ENCODE measurements at regions not wholly inside any gene's neighbourhood (a gene's known extent, or its start where the extent isn't known, plus 50 kb on each side); places are given as distances from the start of the nearest gene placed in this dataset.
"Not testable (repeated sequence)": the region's sequence is repeated elsewhere in the genome, so short reads cannot be mapped to it uniquely, and the experiment has no call there.

DNA sequence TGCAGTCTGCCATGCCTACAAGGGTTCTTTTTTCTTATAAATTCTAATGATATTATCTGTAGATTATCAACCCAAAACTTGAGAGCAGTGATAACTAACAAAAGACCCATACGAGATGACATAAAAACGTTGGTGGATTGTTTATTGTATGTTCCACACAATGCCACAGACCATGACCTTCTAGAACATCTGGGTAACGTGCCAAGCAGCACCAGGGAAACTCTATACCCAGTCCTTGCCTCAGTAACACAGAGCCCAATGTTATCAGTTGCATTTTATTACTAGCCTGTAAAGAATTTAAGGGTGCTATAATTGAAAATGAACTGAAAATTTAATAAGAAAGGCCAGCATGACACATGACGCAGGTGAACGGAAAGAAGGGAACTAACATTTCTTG, 99.1 kb upstream of the UGP2 start:
- H3K4me1 ChIP-seq = peaks cover 3% of the 10 kb centered on the region
- intact Hi-C loops (cut with DNase I) = no loop called here
- no peaks in the 10 kb centered on the region for H3K36me3 ChIP-seq
- TF ChIP-seq, protein P1, sequence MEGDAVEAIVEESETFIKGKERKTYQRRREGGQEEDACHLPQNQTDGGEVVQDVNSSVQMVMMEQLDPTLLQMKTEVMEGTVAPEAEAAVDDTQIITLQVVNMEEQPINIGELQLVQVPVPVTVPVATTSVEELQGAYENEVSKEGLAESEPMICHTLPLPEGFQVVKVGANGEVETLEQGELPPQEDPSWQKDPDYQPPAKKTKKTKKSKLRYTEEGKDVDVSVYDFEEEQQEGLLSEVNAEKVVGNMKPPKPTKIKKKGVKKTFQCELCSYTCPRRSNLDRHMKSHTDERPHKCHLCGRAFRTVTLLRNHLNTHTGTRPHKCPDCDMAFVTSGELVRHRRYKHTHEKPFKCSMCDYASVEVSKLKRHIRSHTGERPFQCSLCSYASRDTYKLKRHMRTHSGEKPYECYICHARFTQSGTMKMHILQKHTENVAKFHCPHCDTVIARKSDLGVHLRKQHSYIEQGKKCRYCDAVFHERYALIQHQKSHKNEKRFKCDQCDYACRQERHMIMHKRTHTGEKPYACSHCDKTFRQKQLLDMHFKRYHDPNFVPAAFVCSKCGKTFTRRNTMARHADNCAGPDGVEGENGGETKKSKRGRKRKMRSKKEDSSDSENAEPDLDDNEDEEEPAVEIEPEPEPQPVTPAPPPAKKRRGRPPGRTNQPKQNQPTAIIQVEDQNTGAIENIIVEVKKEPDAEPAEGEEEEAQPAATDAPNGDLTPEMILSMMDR (IDR thresholded peaks at IDR 0.05) = no peak
- H3K9me3 ChIP-seq = no peaks in the 10 kb centered on the region
- H3K27me3 ChIP-seq (ENCODE audit: low read depth) = no peaks in the 10 kb centered on the region
- no peak overlapping the region for H3K4me3 ChIP-seq
- no peak overlapping the region for H3K27ac ChIP-seq
- ATAC-seq (no peak), DNase-seq (no peak)

DNA sequence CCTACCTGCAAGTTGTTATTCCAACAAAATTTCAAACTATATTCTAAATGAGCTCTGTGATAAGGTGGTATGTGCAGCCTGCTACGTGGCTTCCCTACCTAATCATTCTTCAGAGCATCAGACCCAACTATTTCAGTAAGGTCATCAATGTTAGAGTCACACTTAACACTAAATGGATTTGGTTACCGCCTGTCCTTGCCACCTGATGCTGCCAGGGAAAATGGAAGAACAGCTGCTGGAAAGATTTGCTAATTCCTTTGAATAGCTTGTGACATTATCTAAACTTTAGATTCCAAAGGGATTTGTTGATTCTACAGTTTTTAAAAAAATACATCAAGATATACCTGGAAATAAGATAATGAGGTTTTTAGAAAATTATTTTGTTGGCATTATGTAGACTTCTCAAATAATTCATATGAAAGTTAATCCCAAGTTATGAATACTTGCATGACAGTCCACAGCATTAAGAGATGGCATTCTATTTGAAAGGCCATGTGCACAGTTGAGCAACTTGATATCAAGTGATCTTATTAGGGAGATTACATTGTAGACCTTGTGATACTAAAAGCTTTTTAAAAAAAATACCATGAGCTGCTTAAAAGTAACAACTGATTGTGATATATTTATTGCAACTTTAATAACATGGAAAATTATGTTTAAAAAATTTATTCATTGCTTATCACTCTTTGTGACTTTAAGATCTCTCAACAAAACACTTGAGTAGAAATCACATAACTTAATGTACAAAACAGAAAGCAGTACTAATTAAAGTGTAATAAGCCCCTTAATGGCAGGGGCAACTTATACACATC, 98.3 kb upstream of the UGP2 start:
- Histone ChIP-seq H3K4me1 (no peaks in the 10 kb centered on the region), H3K27ac (no peak overlapping the region), H3K4me3 (no peak overlapping the region), H3K36me3 (no peaks in the 10 kb centered on the region), H3K9me3 (no peaks in the 10 kb centered on the region), H3K27me3 (ENCODE audit: low read depth) (no peaks in the 10 kb centered on the region)
- TF ChIP-seq, protein P1 (IDR thresholded peaks at IDR 0.05) = no peak
- DNase-seq = no peak
- ATAC-seq = no peak
- intact Hi-C loops (cut with DNase I) = no loop called here

DNA sequence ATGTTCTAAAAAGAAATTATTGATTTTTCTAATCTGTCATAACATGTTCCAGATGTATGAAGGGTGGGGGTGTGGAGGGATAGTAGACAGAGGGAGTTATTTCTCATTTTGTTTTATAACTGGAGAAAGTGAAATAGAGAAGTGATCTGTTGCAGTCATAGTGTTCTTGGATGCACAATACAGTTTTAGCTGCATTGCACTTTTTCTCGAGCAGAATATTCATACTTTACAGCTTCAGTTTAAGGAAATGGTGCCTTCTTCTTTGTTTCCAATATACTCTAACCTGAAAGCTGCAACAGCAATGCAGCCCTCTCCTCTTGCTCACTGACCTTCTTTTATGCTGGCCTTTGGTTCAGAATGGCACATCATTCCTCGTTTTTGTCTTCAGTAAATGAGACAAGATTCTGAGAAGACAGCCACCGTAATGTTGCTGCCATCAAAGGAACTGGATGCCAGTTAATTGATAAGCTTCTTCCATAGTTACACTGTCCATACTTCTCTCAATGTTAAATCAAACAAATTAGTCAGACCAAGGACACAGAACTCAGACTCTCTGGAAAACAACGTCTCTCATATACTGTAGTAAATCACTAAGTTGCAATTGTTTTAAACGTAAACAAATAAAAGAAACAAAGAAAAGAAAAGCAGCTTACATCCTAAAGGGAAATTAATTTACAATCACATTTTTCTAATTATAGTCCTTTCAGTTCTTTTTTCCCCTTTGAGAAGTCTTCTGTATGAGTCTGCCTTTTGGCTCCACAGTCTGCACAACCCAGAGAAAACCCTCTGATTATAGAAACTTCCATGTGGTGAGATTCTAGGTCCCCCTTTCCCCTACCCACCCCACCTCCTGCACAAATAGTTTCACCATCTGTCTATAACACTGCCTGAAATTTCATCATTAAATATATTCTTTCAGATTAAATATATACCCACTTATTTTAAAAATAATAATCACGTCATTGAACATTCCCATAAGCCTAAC, 97.4 kb upstream of the UGP2 start:
- no peak for DNase-seq
- Histone ChIP-seq H3K4me3 (no peak overlapping the region), H3K9me3 (no peaks in the 10 kb centered on the region), H3K36me3 (no peaks in the 10 kb centered on the region), H3K27me3 (ENCODE audit: low read depth) (no peaks in the 10 kb centered on the region), H3K4me1 (no peaks in the 10 kb centered on the region), H3K27ac (no peak overlapping the region)
- intact Hi-C loops (cut with DNase I) = no loop called here
- TF ChIP-seq, protein P1 (IDR thresholded peaks at IDR 0.05) = no peak
- no peak for ATAC-seq

DNA sequence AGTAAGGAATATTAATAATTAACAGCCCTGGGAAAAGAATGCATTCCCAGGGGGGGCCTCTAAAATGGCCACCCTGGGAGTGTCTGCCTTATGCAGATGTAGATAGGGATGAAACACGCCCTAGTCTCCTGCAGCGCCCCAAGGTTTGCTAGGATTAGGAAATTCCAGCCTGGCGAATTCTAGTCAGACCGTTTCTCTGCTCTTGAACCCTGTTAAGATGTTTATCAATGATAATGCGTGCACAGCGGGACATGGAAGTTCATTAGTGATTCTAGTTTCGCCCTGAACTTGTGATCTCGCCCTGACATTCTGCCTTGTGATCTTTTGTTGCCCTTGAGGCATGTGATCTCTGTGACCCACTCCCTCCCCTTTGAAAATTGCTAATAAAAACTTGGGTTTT, 95.1 kb upstream of the UGP2 start:
- intact Hi-C loops (cut with DNase I); DNase-seq; H3K36me3 ChIP-seq; H3K27ac ChIP-seq; H3K4me3 ChIP-seq; H3K27me3 ChIP-seq (ENCODE audit: low read depth); ATAC-seq; H3K4me1 ChIP-seq; H3K9me3 ChIP-seq: not testable (repeated sequence)

- Histone ChIP-seq H3K4me3 (no peak overlapping the region), H3K36me3 (no peaks in the 10 kb centered on the region), H3K27ac (no peak overlapping the region), H3K4me1 (no peaks in the 10 kb centered on the region), H3K9me3 (no peaks in the 10 kb centered on the region), H3K27me3 (ENCODE audit: low read depth) (no peaks in the 10 kb centered on the region)
- TF ChIP-seq, protein P1 (IDR thresholded peaks at IDR 0.05) = no peak
- intact Hi-C loops (cut with DNase I) = no loop called here
- no peak for ATAC-seq
- DNase-seq = no peak
Measured at GRCh38 chr2:63751901-63752300, 89.8 kb upstream of the UGP2 start.
